ENCODE measurements at regions not wholly inside any gene's neighbourhood (a gene's known extent, or its start where the extent isn't known, plus 50 kb on each side); places are given as distances from the start of the nearest gene placed in this dataset.
A peak's percentile ranks its signal among the peaks of the same experiment; 100 is the strongest.

GRCh38 chr6:105596284-105596755 lies 193.4 kb upstream of the PREP start (continued):
- TF ChIP-seq POU6F1 (CRISPR knock-in tag; IDR thresholded peaks at IDR 0.05; ENCODE audit: borderline replicate concordance, low read depth) (peak; percentile 65; the same call in 1 of the 2 replicates), BACH2 (CRISPR knock-in tag; IDR thresholded peaks at IDR 0.05; ENCODE audit: borderline replicate concordance) (no peak), CSDC2 (CRISPR knock-in tag; IDR thresholded peaks at IDR 0.05) (0 out of 2 replicates have a peak, but pooled peaks have one; percentile 55), ZC3H10 (CRISPR knock-in tag; IDR thresholded peaks at IDR 0.05) (peak; percentile 92)

GRCh38 chr6:105595829-105596228 lies 192.9 kb upstream of the PREP start:
- ATAC-seq, result no peak
- TF ChIP-seq CSRNP3 (CRISPR knock-in tag; IDR thresholded peaks at IDR 0.05) (no peak), ZFP30 (CRISPR knock-in tag; IDR thresholded peaks at IDR 0.05) (no peak), PATZ1 (CRISPR knock-in tag; IDR thresholded peaks at IDR 0.05; ENCODE audit: borderline replicate concordance) (no peak), SNAI2 (CRISPR knock-in tag; IDR thresholded peaks at IDR 0.05) (no peak), RARB (CRISPR knock-in tag; IDR thresholded peaks at IDR 0.05) (no peak), TOX (CRISPR knock-in tag; IDR thresholded peaks at IDR 0.05; ENCODE audit: borderline replicate concordance) (no peak), ESRRG (CRISPR knock-in tag; IDR thresholded peaks at IDR 0.05) (no peak), ZNF565 (CRISPR knock-in tag; conservative IDR thresholded peaks at IDR 0.05; ENCODE audit: low read depth) (no peak), ZNF70 (CRISPR knock-in tag; IDR thresholded peaks at IDR 0.05) (no peak), BACH2 (CRISPR knock-in tag; IDR thresholded peaks at IDR 0.05; ENCODE audit: borderline replicate concordance) (no peak), TCF4 (CRISPR knock-in tag; IDR thresholded peaks at IDR 0.05; ENCODE audit: borderline replicate concordance) (no peak)

- ATAC-seq, result peak; percentile 48
- TF ChIP-seq ZC3H10 (CRISPR knock-in tag; IDR thresholded peaks at IDR 0.05) (peak; percentile 65; the same call in 1 of the 2 replicates), TOX (CRISPR knock-in tag; IDR thresholded peaks at IDR 0.05; ENCODE audit: borderline replicate concordance) (peak; percentile 81; the same call in 1 of the 2 replicates), GLIS3 (CRISPR knock-in tag; IDR thresholded peaks at IDR 0.05) (no peak)
Observed at GRCh38 chr6:105594821-105595220, 191.9 kb upstream of the PREP start.

- TF ChIP-seq POU6F1 (CRISPR knock-in tag; IDR thresholded peaks at IDR 0.05; ENCODE audit: borderline replicate concordance, low read depth), result no peak
- no peak for TF ChIP-seq TCF4 (CRISPR knock-in tag; IDR thresholded peaks at IDR 0.05; ENCODE audit: borderline replicate concordance)
- TF ChIP-seq OSR1 (CRISPR knock-in tag; IDR thresholded peaks at IDR 0.05), result no peak
- TF ChIP-seq PATZ1 (CRISPR knock-in tag; IDR thresholded peaks at IDR 0.05; ENCODE audit: borderline replicate concordance), result no peak
- TF ChIP-seq GLIS3 (CRISPR knock-in tag; IDR thresholded peaks at IDR 0.05), result no peak
- TF ChIP-seq BACH2 (CRISPR knock-in tag; IDR thresholded peaks at IDR 0.05; ENCODE audit: borderline replicate concordance), result no peak
- TF ChIP-seq ESRRG (CRISPR knock-in tag; IDR thresholded peaks at IDR 0.05), result no peak
- 0 out of 2 replicates have a peak, but pooled peaks have one; percentile 68 for TF ChIP-seq CSDC2 (CRISPR knock-in tag; IDR thresholded peaks at IDR 0.05)
- TF ChIP-seq ZFP3 (CRISPR knock-in tag; IDR thresholded peaks at IDR 0.05), result peak; percentile 93
- TF ChIP-seq ZNF8 (CRISPR knock-in tag; IDR thresholded peaks at IDR 0.05), result no peak
- TF ChIP-seq TOX (CRISPR knock-in tag; IDR thresholded peaks at IDR 0.05; ENCODE audit: borderline replicate concordance), result no peak
- TF ChIP-seq TSHZ2 (CRISPR knock-in tag; IDR thresholded peaks at IDR 0.05), result no peak
- ATAC-seq, result no peak
Observed at GRCh38 chr6:105593805-105594671, 191.2 kb upstream of the PREP start.

Measured in SK-N-SH treated with all-trans-retinoic acid at 6 μM for 48 hours (cell line).